HL-60 (cell line): ENCODE measurements at regions not wholly inside any gene's neighbourhood (a gene's known extent, or its start where the extent isn't known, plus 50 kb on each side); places are given as distances from the start of the nearest gene placed in this dataset.

ENCODE experiments used
- CTCF ChIP-seq: IDR thresholded peaks from one replicate; pipeline ENCODE4 v1.5.1; 2011; ENCODE audit warnings: low read length, control low read depth, inconsistent platforms; ENCODE audit not compliant: insufficient read depth
- GABPA ChIP-seq: IDR thresholded peaks from 2 replicates; pipeline ENCODE4 v1.6.1; 2012; ENCODE audit warnings: low read depth
- POLR2AphosphoS5 ChIP-seq: IDR thresholded peaks from 2 replicates; pipeline ENCODE4 v1.6.1; 2012; ENCODE audit warnings: low read depth
- REST ChIP-seq: IDR thresholded peaks from 2 replicates; pipeline ENCODE4 v1.6.1; 2012; ENCODE audit warnings: low read depth; ENCODE audit not compliant: insufficient replicate concordance
- SPI1 ChIP-seq: IDR thresholded peaks from 2 replicates; pipeline ENCODE4 v1.6.1; 2012; ENCODE audit warnings: low read depth, mild to moderate bottlenecking, borderline replicate concordance

GRCh38 chr10:58980826-58981415, 195.5 kb upstream of the PHYHIPL start:
- TF ChIP-seq POLR2AphosphoS5, result no peak
- no peak for TF ChIP-seq CTCF
- TF ChIP-seq SPI1, result no peak
- TF ChIP-seq REST, result no peak
- TF ChIP-seq GABPA, result no peak
